Epithelial cell of esophagus (primary cell): ENCODE measurements at regions not wholly inside any gene's neighbourhood (a gene's known extent, or its start where the extent isn't known, plus 50 kb on each side); places are given as distances from the start of the nearest gene placed in this dataset.

Source experiments
- DNase-seq: peaks from one replicate; pipeline ENCODE4 v3.0.0; 2010; ENCODE audit warnings: low read depth
- H3K4me3 ChIP-seq: 2 replicates; pipeline ENCODE4 v1.5.1; 2011; ENCODE audit warnings: mild to moderate bottlenecking, low read length, control low read depth
- TF ChIP-seq, protein P1 (sequence below): IDR thresholded peaks from 2 replicates; pipeline ENCODE4 v1.5.1; 2011; ENCODE audit warnings: low read depth, mild to moderate bottlenecking, low read length, control low read depth, inconsistent platforms; ENCODE audit not compliant: insufficient read depth; ENCODE audit errors: missing control alignments

DNA sequence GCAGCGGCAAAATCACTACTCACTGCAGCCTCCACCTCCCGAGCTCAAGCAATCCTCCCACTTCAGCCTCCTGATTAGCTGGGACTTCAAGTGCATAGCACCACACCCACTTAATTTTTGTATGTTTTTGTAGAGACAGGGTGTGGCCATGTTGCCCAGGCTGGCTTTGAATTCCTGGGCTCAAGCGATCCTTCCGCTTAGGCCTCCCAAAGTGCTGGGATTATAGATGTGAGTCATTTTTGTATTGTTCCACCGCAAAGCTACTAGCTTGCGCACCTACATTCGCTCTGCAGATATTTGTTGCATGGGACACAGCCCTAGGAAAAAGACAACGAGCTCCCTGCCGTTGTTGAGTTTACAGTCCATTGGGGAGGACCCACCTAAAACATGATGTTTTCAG, 173.5 kb upstream of the AGAP1 start:
- TF ChIP-seq, protein P1, sequence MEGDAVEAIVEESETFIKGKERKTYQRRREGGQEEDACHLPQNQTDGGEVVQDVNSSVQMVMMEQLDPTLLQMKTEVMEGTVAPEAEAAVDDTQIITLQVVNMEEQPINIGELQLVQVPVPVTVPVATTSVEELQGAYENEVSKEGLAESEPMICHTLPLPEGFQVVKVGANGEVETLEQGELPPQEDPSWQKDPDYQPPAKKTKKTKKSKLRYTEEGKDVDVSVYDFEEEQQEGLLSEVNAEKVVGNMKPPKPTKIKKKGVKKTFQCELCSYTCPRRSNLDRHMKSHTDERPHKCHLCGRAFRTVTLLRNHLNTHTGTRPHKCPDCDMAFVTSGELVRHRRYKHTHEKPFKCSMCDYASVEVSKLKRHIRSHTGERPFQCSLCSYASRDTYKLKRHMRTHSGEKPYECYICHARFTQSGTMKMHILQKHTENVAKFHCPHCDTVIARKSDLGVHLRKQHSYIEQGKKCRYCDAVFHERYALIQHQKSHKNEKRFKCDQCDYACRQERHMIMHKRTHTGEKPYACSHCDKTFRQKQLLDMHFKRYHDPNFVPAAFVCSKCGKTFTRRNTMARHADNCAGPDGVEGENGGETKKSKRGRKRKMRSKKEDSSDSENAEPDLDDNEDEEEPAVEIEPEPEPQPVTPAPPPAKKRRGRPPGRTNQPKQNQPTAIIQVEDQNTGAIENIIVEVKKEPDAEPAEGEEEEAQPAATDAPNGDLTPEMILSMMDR = no peak
- H3K4me3 ChIP-seq = no peak overlapping the region
- DNase-seq = no peak

DNA sequence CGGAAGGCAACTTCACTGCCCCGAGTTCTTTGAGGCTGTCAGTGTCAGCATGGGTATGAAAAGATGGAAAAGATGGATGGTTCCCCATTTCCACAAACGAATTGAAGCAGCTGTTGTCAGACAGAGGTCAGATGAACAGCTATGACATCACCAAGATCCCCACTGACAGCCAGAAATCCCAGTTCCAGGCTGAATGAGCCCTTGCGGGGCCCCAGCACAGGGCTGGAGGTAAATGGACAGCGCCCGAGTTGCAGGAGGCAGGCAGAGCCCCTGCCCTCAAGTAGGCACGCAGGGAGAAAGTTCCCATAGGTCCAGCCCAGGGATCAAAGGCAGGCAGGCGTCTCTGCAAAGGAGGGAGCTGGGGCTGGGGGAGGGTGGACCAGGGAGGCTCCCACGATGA, 169.5 kb upstream of the AGAP1 start:
- no peak overlapping the region for H3K4me3 ChIP-seq
- TF ChIP-seq, protein P1 = no peak
- no peak for DNase-seq

DNA sequence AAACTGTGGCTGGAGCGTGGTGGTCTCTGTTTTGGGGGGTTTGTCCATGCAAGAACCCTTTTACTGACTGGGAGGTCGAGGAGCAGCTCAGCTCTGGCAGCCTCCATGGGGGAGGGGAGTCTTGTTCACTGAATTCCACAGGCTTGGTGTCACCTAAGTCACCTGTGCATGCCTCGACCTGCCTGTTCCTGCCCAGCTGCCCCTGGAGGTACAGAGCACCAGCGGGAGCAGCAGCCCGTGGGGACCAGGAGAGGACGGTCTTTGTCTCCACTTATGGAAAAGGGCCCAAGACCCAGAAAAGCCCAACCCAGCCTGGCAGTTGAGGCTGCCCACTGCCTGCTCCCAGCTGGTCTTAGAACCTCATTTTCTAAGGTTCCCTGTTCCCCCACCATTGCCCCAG, 168.7 kb upstream of the AGAP1 start:
- H3K4me3 ChIP-seq = no peak overlapping the region
- DNase-seq = peak; percentile 35
- TF ChIP-seq, protein P1 = no peak

DNA sequence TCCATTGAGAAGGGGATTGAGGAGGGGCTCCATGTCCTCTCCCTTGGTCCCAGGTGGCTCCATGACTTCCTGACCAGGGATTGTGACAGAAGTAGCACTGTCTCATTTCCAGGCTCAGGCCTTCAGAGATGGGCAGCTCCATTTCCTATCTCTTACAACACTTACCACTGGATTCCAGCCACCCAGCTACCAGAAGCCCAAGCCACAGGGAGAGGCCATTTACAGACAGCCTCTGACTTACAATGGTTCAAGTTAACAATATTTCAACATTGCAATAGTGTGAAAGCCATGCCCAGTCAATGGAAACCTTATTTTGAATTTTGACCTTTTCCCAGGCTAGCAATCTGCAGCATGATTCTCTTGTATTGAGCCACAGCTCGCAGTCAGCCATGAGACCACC, 164.9 kb upstream of the AGAP1 start:
- no peak for DNase-seq
- TF ChIP-seq, protein P1 = no peak
- no peak overlapping the region for H3K4me3 ChIP-seq

DNA sequence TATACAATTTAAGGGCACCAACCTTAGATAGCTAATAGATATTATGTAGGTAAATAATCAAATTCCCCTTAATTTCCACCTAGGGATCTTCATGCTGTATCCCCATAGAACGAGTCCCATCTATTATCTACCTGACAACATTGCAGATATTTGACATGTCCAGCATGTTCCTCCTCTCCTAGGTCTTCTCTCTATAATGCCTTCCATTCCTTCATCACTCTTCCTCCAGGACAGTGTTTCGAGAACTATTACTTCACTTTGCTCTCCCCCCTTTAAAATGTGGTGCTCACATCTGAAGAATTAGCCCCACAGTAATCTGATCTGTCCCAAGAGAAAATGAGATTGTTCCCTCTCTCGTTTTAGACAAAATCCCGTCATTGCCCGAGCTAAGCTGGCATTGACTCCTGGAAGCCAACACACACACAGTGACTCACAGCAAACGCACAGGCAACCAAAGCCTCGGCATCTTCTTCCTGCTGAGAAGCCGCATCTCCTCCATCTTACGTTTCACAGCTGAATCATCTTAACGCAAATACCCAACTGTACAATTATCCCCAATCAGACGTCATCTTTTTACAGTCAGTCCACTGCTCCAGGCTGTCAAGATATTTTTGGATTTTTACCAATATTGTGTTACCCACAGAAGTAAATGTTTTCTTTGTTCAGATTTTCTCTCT, 162.9 kb upstream of the AGAP1 start:
- DNase-seq = peak; percentile 89
- H3K4me3 ChIP-seq = no peak overlapping the region
- TF ChIP-seq, protein P1 = no peak

DNA sequence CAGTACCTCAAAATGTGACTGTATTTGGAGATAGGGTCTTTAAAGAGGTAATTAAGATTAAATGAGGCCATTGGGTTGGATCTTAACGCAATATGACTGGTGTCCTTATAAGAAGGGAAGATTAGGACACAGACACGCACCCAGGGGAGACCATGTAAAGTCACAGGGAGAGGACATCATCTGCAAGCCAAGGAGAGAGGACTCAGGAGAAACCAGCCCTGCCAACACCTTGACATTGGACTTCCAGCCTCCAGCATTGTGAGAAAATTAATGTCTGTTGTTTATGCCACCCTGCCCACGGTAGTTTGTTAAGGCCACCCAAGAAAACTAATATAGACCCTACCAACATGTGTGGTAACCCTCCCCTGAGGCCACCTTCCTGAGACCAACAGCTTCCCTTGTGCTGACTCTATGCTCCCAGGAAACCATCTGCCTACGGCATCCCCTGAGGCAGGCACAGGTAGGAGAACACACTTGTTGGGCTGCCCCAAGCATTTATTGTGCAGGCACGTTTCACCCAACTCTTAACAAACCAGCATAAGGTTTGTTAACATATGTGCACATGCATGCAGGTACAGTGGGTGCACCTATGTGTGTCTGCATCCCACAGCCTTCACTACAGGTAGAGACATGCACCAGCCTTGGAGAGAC, 161.5 kb upstream of the AGAP1 start:
- H3K4me3 ChIP-seq = no peak overlapping the region
- TF ChIP-seq, protein P1 = no peak
- DNase-seq = no peak

DNA sequence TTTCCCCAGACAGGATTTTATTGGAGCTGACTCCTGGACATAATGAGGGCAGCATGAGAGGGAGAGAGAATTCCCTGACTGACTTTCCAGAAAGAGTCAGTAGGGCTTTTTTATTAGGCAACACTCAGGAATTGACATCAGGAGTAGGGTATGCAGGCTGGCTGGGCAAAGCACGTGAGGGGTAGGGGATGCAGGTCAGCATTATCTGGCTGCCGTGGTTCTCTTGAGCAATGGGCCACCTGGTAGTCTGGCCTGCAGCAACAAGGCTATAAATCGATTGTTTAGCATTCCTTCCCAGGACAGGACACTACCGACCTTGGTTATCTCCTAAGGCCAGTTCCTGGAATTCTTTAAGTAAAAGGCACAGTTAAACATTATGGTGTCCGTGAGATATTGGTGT, 160.8 kb upstream of the AGAP1 start:
- H3K4me3 ChIP-seq = no peak overlapping the region
- TF ChIP-seq, protein P1 = no peak
- DNase-seq = no peak
